Smooth muscle cell (in vitro differentiated cells): ENCODE measurements at regions not wholly inside any gene's neighbourhood (a gene's known extent, or its start where the extent isn't known, plus 50 kb on each side); places are given as distances from the start of the nearest gene placed in this dataset.

Experiments
- DNase-seq: peaks from one replicate; lab custom pipeline; 2025; ENCODE audit not compliant: unreplicated experiment; lab: John Stamatoyannopoulos, UW
- H2AFZ ChIP-seq: fragments of 200-600 bp; sonication (generic); 2 replicates; pipeline ENCODE4 v1.6.0; 2016; ENCODE audit warnings: antibody characterized with exemption, low read depth, mild to moderate bottlenecking
- H3F3A ChIP-seq: fragments of 200-600 bp; sonication (generic); 2 replicates; pipeline ENCODE4 v1.6.0; 2017; ENCODE audit warnings: antibody characterized with exemption, low read depth
- H3K27ac ChIP-seq: fragments of 200-600 bp; sonication (generic); 2 replicates; pipeline ENCODE4 v1.5.1; 2016; ENCODE audit warnings: low read depth, mild to moderate bottlenecking
- H3K27me3 ChIP-seq: fragments of 200-600 bp; sonication (generic); 2 replicates; pipeline ENCODE4 v1.6.1; 2016; ENCODE audit warnings: low read depth, mild to moderate bottlenecking
- H3K36me3 ChIP-seq: fragments of 200-600 bp; sonication (generic); 2 replicates; pipeline ENCODE4 v1.5.1; 2016; ENCODE audit warnings: low read depth
- H3K4me1 ChIP-seq: fragments of 200-600 bp; sonication (generic); 2 replicates; pipeline ENCODE4 v1.5.1; 2016; ENCODE audit warnings: low read depth
- H3K4me2 ChIP-seq: fragments of 200-600 bp; sonication (generic); 2 replicates; pipeline ENCODE4 v1.6.0; 2016; ENCODE audit warnings: mild to moderate bottlenecking
- H3K4me3 ChIP-seq: fragments of 200-600 bp; sonication (generic); 2 replicates; pipeline ENCODE4 v1.5.1; 2016; ENCODE audit warnings: mild to moderate bottlenecking
- H3K79me2 ChIP-seq: fragments of 200-600 bp; sonication (generic); 2 replicates; pipeline ENCODE4 v1.6.0; 2016; ENCODE audit warnings: low read depth, mild to moderate bottlenecking
- H3K9ac ChIP-seq: fragments of 200-600 bp; sonication (generic); 2 replicates; pipeline ENCODE4 v1.6.0; 2016; ENCODE audit warnings: low read depth
- H3K9me3 ChIP-seq: fragments of 200-600 bp; sonication (generic); replicated peaks from 2 replicates; pipeline ENCODE4 v1.5.1; 2016; ENCODE audit warnings: low read depth
- H4K20me1 ChIP-seq: fragments of 200-600 bp; sonication (generic); 2 replicates; pipeline ENCODE4 v1.6.0; 2016; ENCODE audit warnings: low read depth
- WGBS: methylation state at CpG from one replicate; pipeline ENCODE4 v1.1.7; 2016; ENCODE audit warnings: low lambda C conversion rate; 5-methylcytosine and 5-hydroxymethylcytosine counted together
- TF ChIP-seq, protein P1 (sequence below): fragments of 200-600 bp; sonication (generic); IDR thresholded peaks from 2 replicates; pipeline ENCODE4 v1.5.1; 2017; ENCODE audit warnings: borderline replicate concordance, mild to moderate bottlenecking, antibody characterized with exemption; ENCODE audit not compliant: insufficient read depth, poor library complexity, severe bottlenecking

DNA sequence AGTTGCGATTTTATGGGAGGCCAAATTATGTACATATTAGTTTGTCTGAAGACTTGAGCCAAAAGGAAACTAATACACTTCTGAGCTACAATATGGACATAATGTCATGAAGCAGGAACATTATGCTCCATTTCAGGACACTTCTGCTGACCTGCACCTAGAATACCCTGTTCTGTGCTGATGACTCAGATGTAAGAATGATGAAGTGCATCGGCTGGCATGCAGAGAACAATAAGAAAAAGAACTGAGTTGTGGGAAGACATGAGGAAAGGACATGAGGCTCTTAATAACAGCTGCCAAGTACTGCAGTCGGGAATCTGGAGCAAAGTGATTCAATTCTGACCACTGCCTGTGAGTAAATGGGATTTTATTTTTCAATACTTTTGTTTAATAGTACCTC is 192.9 kb upstream of the VSTM2A start:
- Histone ChIP-seq H3K36me3 (no peaks in the 10 kb centered on the region), H3K27ac (no peak overlapping the region), H3K27me3 (no peaks in the 10 kb centered on the region), H3K4me2 (no peak overlapping the region), H3K4me3 (no peak overlapping the region), H2AFZ (no peak overlapping the region), H4K20me1 (no peaks in the 10 kb centered on the region), H3F3A (no peaks in the 10 kb centered on the region), H3K79me2 (no peaks in the 10 kb centered on the region), H3K9me3 (no peaks in the 10 kb centered on the region), H3K4me1 (no peaks in the 10 kb centered on the region), H3K9ac (no peak overlapping the region)
- WGBS: 69% methylated on average over 3 of the region's 3 CpGs
- DNase-seq: no peak
- TF ChIP-seq, protein P1, sequence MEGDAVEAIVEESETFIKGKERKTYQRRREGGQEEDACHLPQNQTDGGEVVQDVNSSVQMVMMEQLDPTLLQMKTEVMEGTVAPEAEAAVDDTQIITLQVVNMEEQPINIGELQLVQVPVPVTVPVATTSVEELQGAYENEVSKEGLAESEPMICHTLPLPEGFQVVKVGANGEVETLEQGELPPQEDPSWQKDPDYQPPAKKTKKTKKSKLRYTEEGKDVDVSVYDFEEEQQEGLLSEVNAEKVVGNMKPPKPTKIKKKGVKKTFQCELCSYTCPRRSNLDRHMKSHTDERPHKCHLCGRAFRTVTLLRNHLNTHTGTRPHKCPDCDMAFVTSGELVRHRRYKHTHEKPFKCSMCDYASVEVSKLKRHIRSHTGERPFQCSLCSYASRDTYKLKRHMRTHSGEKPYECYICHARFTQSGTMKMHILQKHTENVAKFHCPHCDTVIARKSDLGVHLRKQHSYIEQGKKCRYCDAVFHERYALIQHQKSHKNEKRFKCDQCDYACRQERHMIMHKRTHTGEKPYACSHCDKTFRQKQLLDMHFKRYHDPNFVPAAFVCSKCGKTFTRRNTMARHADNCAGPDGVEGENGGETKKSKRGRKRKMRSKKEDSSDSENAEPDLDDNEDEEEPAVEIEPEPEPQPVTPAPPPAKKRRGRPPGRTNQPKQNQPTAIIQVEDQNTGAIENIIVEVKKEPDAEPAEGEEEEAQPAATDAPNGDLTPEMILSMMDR: no peak

DNA sequence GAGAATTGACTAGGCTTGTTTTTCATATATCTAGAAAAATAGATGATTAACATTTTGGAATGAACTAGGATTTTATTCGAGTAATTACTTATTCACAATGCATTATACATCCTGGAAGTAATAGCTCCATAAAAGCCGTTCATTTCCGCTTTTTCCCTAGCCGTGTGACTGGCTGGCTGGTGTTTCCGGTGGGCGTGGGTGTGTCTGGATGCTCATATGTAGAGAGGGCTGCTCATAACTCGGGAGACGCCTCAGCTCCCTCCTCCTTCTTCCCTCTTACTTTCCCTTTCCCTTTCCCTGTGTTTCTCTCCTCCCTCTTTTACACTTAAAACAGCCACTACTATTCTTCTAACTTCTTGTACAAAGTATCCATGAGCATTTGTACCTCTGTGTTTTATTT is 187.7 kb upstream of the VSTM2A start:
- no peaks in the 10 kb centered on the region for H3K4me1 ChIP-seq
- H2AFZ ChIP-seq: no peak overlapping the region
- H3K36me3 ChIP-seq: no peaks in the 10 kb centered on the region
- H4K20me1 ChIP-seq: no peaks in the 10 kb centered on the region
- no peak overlapping the region for H3K4me3 ChIP-seq
- no peak overlapping the region for H3K27ac ChIP-seq
- TF ChIP-seq, protein P1: no peak
- DNase-seq: no peak
- no peaks in the 10 kb centered on the region for H3K79me2 ChIP-seq
- 89% methylated on average over 8 of the region's 8 CpGs for WGBS
- H3K4me2 ChIP-seq: no peak overlapping the region
- no peaks in the 10 kb centered on the region for H3K9me3 ChIP-seq
- no peaks in the 10 kb centered on the region for H3K27me3 ChIP-seq
- no peaks in the 10 kb centered on the region for H3F3A ChIP-seq
- H3K9ac ChIP-seq: no peak overlapping the region

DNA sequence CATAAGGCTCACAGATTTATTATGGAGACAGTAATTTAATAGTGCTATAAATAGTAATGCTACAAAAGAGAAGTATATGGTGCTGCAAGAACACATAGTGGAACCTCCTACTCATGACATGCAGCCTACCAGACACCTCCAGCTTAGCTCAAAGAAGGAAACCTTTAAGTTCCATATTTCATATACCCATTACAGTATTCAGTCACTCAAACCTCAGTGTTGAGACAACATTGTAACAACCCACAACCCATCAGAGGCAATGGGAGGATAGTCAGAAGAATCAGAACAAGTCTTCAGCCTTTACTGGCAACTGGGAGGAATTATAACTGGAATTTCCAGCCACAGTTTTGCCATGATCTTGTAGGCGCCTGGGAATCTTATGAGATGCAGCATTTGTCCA is 186.3 kb upstream of the VSTM2A start:
- TF ChIP-seq, protein P1: no peak
- H3K27ac ChIP-seq: no peak overlapping the region
- no peak overlapping the region for H3K4me2 ChIP-seq
- WGBS: 74% methylated on average over 1 of the region's 1 CpG
- H3K4me1 ChIP-seq: no peaks in the 10 kb centered on the region
- no peaks in the 10 kb centered on the region for H4K20me1 ChIP-seq
- no peaks in the 10 kb centered on the region for H3K79me2 ChIP-seq
- no peaks in the 10 kb centered on the region for H3K9me3 ChIP-seq
- H3K4me3 ChIP-seq: no peak overlapping the region
- H3F3A ChIP-seq: no peaks in the 10 kb centered on the region
- H3K27me3 ChIP-seq: no peaks in the 10 kb centered on the region
- H3K9ac ChIP-seq: no peak overlapping the region
- H3K36me3 ChIP-seq: no peaks in the 10 kb centered on the region
- H2AFZ ChIP-seq: no peak overlapping the region
- DNase-seq: no peak

DNA sequence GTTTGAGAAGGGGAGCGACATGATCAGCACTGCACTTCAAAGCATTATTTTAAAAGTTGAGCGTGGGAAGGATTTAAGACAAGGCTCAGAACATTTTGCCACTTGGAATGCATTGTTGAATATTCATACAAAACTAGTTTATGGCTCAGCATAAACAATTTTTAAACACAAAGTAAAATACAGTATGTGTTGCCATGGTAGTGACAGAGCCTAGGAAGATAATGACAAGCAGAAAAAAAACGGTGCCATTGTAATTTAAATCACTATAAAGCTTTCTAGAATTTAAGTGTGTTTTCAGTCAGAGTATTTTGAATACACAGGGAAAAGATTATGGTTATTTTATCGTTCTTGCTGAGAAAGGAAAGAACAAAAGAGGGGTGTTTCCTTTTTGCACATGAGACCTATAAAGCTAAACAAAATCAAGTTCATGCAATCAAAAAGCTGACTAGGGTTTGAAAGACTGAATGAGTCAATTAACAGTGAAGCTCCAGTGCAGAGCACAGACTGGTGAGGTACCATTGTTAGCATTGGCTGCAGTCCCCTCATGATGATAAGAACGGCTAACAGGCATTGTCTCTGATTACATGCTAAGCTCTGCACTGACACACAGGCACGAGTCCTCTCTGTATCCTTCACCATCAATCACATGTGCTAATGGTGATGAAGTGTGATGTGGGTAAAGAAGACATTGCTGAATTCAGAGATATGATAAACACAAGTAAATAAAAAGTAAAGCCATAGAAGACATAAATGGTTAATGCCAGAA is 181.9 kb upstream of the VSTM2A start:
- WGBS: 73% methylated on average over 6 of the region's 6 CpGs
- Histone ChIP-seq H3K9ac (no peak overlapping the region), H4K20me1 (no peaks in the 10 kb centered on the region), H3K36me3 (no peaks in the 10 kb centered on the region), H3K79me2 (no peaks in the 10 kb centered on the region), H2AFZ (no peak overlapping the region), H3K27me3 (no peaks in the 10 kb centered on the region), H3K4me2 (no peak overlapping the region), H3K27ac (no peak overlapping the region), H3K4me1 (no peaks in the 10 kb centered on the region), H3K9me3 (no peaks in the 10 kb centered on the region), H3F3A (no peaks in the 10 kb centered on the region), H3K4me3 (no peak overlapping the region)
- DNase-seq: no peak
- TF ChIP-seq, protein P1: no peak
